Mesothelial cell of epicardium (in vitro differentiated cells): ENCODE measurements at regions not wholly inside any gene's neighbourhood (a gene's known extent, or its start where the extent isn't known, plus 50 kb on each side); places are given as distances from the start of the nearest gene placed in this dataset.

Experiments used
- DNase-seq, 2 experiments: peaks; one replicate each; pipeline ENCODE4 v3.0.0; 2021; ENCODE audit warnings: low spot score in 2 of 2; ENCODE audit not compliant: unreplicated experiment in 2 of 2
- H3K27ac Mint-ChIP-seq: 2 replicates; pipeline ENCODE4 v1.8.0; 2021; ENCODE audit warnings: mixed read lengths
- H3K27me3 Mint-ChIP-seq: 2 replicates; pipeline ENCODE4 v1.8.0; 2021; ENCODE audit warnings: low read depth, mixed read lengths
- H3K36me3 Mint-ChIP-seq: 2 replicates; pipeline ENCODE4 v1.8.0; 2021; ENCODE audit warnings: mixed read lengths
- H3K4me1 Mint-ChIP-seq: 2 replicates; pipeline ENCODE4 v1.8.0; 2021; ENCODE audit warnings: mixed read lengths
- H3K4me3 Mint-ChIP-seq: 2 replicates; pipeline ENCODE4 v1.8.0; 2021; ENCODE audit warnings: mild to moderate bottlenecking, moderate library complexity, mixed read lengths
- H3K9me3 Mint-ChIP-seq: 2 replicates; pipeline ENCODE4 v1.8.0; 2021; ENCODE audit warnings: mixed read lengths
- TF ChIP-seq, protein P1 (sequence below): fragments of 200-600 bp; sonication (generic); IDR thresholded peaks from one replicate; pipeline ENCODE4 v1.5.0; 2021; ENCODE audit warnings: antibody characterized with exemption; ENCODE audit not compliant: unreplicated experiment

DNA sequence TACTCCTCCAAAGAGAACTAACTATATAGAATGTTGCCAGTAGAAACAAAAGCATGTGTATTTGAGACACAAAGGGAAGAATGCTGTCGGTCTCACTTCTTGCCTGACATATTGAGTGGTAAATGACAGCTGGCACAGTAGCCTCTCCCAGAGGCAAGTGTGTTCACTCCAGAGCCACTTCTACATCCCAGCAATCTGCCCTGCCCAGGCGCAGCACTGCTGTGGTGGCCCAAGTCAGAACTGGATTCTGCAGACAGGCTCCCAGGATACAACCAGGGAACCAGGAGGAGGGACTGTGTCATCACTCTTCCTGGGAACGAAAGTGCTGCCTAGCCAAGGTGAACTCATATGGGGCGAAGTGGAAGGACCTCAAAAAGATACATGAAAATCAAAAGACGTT is 103.2 kb upstream of the ARMC2 start:
- Mint-ChIP-seq H3K36me3 (no peaks in the 10 kb centered on the region), H3K9me3 (no peaks in the 10 kb centered on the region), H3K27ac (peak overlapping the region; percentile 5), H3K4me1 (peaks cover 44% of the 10 kb centered on the region), H3K27me3 (no peaks in the 10 kb centered on the region), H3K4me3 (no peak overlapping the region)
- TF ChIP-seq, protein P1, sequence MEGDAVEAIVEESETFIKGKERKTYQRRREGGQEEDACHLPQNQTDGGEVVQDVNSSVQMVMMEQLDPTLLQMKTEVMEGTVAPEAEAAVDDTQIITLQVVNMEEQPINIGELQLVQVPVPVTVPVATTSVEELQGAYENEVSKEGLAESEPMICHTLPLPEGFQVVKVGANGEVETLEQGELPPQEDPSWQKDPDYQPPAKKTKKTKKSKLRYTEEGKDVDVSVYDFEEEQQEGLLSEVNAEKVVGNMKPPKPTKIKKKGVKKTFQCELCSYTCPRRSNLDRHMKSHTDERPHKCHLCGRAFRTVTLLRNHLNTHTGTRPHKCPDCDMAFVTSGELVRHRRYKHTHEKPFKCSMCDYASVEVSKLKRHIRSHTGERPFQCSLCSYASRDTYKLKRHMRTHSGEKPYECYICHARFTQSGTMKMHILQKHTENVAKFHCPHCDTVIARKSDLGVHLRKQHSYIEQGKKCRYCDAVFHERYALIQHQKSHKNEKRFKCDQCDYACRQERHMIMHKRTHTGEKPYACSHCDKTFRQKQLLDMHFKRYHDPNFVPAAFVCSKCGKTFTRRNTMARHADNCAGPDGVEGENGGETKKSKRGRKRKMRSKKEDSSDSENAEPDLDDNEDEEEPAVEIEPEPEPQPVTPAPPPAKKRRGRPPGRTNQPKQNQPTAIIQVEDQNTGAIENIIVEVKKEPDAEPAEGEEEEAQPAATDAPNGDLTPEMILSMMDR = no peak
- DNase-seq = no peak

DNA sequence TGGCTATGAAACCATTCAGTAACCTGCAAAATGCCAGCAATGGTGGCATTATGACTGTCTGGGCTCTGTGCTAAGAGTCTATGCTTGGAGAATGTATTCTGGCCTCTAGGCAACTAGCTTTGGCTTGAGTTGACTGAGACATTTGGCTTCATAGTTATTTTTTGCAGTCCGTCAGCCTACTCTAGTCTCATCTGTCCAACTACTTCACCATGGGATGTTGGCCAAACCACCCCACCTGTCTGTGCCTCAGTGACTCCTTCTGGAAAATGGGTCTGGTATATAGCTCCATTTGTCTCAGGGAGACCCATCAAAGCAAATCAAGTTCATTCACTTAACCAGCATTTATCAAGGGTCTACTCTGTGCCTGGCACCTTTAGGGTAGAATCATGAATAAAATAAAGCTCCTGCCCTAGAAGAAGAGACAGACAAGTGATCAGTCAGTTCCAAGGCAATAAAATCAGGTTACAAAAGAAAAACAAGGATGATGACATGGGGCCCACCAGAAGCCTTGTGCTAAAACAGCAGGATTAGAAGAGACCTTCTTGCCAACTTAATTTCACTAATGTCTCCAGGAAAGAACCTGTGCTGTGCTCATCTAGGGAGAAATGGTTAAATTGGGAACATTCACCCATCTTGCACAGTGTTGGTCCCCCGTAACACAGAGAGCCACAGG is 102.4 kb upstream of the ARMC2 start:
- H3K4me1 Mint-ChIP-seq = peaks cover 45% of the 10 kb centered on the region
- DNase-seq = no peak

DNA sequence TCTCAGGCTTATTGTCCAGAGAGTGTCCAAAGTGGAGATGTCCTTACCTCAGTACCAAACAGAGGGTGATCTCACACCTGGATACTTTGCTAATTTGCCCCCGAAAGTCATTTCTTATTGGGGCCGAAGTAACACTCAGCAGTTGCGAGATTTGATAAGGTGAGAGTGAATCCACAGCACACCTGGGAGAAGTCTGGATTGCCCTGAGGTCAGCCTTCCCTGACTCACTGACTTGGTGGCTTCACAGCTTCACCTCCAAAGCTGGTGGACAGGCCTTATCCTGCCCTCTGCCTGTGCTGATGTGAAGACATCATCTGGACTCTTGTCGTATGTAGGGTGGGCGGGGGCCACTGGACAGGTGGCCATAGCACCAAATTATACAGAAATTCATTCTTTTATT is 101.9 kb upstream of the ARMC2 start:
- TF ChIP-seq, protein P1 = no peak
- no peak overlapping the region for H3K4me3 Mint-ChIP-seq
- H3K4me1 Mint-ChIP-seq = peaks cover 43% of the 10 kb centered on the region
- H3K36me3 Mint-ChIP-seq = no peaks in the 10 kb centered on the region
- peak overlapping the region; percentile 84 for H3K27ac Mint-ChIP-seq
- no peaks in the 10 kb centered on the region for H3K27me3 Mint-ChIP-seq
- H3K9me3 Mint-ChIP-seq = no peaks in the 10 kb centered on the region
- no peak for DNase-seq

More for the DNA sequence above, 102.4 kb upstream of the ARMC2 start:
- H3K36me3 Mint-ChIP-seq = no peaks in the 10 kb centered on the region
- no peak overlapping the region for H3K27ac Mint-ChIP-seq
- H3K4me3 Mint-ChIP-seq = no peak overlapping the region
- TF ChIP-seq, protein P1 = no peak
- no peaks in the 10 kb centered on the region for H3K9me3 Mint-ChIP-seq
- no peaks in the 10 kb centered on the region for H3K27me3 Mint-ChIP-seq

DNA sequence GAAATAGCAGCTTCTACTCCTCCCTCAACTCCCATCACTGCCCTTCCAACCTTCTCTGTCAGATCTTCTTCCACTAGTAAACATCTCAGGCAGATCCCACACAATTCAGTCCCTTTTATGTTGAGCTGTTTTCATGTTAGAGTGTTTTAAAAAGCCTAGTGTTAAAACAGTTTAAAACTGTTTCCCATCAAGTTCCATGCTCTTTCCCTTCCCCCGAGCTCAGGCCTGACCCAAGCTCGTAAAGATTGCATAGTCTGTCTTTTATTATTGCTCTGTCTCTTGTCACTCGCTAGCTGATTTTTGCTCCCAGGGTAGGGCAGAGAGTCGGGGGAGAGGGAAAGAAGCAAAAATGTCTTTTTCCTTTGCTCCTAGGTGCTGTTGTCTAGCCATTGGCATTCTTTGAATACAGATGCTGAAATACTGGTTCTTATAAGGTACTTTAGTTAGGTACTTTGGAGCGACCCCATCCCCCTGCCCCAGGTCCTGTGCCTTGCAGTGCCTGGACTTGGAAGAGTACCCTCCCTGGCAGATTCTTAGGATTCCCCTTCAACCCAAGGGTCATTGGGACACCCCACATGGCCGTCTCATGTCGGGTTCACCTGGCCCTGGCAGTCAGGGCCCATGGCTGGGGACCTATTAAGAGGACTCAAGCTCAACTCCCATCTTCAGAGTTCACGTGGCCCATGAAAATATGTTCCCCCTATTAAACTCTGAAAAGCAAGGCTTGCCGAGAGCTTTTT is 101.2 kb upstream of the ARMC2 start:
- Mint-ChIP-seq H3K27me3 (no peaks in the 10 kb centered on the region), H3K4me3 (no peak overlapping the region), H3K36me3 (no peaks in the 10 kb centered on the region), H3K27ac (peak overlapping the region; percentile 84), H3K9me3 (no peaks in the 10 kb centered on the region), H3K4me1 (peaks cover 41% of the 10 kb centered on the region)
- no peak for DNase-seq
- TF ChIP-seq, protein P1 = no peak

DNA sequence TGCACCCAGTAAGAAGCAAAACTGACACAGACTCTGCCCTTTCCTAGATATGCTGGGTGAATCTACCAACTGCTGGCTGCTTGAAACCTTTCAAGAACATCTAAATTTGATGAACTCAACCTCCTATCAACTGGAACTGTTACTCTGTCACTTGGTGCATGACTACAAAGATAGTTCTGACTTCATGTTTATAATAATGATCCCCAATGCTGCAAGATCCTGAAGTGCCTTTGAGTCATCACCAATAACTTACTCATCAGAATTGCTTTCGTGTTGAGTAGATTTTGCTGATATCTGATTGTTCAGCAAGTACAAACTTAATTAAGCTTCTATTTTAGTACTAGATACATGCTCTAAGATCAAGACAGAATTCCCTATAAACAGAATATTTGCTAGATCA is 100.2 kb upstream of the ARMC2 start:
- no peaks in the 10 kb centered on the region for H3K27me3 Mint-ChIP-seq
- peaks cover 45% of the 10 kb centered on the region for H3K4me1 Mint-ChIP-seq
- H3K9me3 Mint-ChIP-seq = no peaks in the 10 kb centered on the region
- no peak overlapping the region for H3K4me3 Mint-ChIP-seq
- TF ChIP-seq, protein P1 = no peak
- H3K27ac Mint-ChIP-seq = no peak overlapping the region
- no peaks in the 10 kb centered on the region for H3K36me3 Mint-ChIP-seq
- DNase-seq = no peak
